DOHH2 (cell line): ENCODE measurements at regions not wholly inside any gene's neighbourhood (a gene's known extent, or its start where the extent isn't known, plus 50 kb on each side); places are given as distances from the start of the nearest gene placed in this dataset.

Experiments
- EZH2phosphoT487 ChIP-seq: fragments of 200-600 bp; sonication (generic); IDR thresholded peaks from 2 replicates; pipeline ENCODE4 v1.6.1; 2017; ENCODE audit warnings: borderline replicate concordance, mild to moderate bottlenecking, antibody characterized with exemption, low read length, moderate library complexity, mixed read lengths
- TF ChIP-seq, protein P1 (sequence below): fragments of 200-600 bp; sonication (generic); IDR thresholded peaks from one replicate; pipeline ENCODE4 v1.5.1; 2014; ENCODE audit warnings: antibody characterized with exemption, mild to moderate bottlenecking, low read depth, low read length; ENCODE audit not compliant: poor library complexity, severe bottlenecking

DNA sequence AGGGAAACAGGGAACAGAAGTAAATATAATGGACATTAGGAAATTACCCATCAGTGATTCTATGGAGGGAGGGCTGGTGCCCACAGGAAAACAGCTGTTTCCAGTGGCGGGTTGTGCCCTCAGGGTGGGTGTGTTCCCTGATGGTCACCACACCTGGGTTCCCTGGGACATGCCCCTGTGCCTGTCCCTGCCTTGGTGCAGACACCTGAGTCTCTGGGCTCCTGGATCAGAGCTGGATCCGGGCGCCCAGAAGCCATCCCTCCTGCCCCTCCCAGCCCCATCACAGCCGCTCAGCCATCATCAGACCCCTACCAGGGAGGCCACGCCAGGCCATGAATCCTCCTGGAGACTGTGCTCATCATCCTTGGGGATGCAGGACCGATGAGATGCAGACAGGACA lies 307.2 kb upstream of the SFSWAP start:
- TF ChIP-seq, protein P1, sequence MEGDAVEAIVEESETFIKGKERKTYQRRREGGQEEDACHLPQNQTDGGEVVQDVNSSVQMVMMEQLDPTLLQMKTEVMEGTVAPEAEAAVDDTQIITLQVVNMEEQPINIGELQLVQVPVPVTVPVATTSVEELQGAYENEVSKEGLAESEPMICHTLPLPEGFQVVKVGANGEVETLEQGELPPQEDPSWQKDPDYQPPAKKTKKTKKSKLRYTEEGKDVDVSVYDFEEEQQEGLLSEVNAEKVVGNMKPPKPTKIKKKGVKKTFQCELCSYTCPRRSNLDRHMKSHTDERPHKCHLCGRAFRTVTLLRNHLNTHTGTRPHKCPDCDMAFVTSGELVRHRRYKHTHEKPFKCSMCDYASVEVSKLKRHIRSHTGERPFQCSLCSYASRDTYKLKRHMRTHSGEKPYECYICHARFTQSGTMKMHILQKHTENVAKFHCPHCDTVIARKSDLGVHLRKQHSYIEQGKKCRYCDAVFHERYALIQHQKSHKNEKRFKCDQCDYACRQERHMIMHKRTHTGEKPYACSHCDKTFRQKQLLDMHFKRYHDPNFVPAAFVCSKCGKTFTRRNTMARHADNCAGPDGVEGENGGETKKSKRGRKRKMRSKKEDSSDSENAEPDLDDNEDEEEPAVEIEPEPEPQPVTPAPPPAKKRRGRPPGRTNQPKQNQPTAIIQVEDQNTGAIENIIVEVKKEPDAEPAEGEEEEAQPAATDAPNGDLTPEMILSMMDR = no peak
- no peak for TF ChIP-seq EZH2phosphoT487
